ENCODE measurements at regions not wholly inside any gene's neighbourhood (a gene's known extent, or its start where the extent isn't known, plus 50 kb on each side); places are given as distances from the start of the nearest gene placed in this dataset.

DNA sequence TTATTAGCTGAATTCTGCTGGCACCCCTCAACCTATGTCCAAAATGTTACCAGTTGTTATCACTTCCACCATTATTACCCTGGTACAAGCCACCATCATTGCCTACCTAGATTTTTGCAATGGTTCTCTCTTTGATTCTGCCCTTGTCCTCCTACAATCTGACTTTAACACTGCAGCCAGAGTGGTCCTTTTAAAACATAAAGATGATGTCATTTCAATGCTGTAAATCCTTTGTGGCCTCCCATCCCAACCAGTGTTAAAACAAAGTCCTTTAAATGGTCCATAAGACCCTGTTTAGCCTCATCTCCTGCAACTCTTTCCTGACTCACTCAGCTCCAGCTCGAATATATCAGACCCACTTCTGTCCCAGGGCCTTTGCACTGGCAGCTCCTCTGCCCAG is 54.9 kb upstream of the FSTL4 start:
- H3K27ac ChIP-seq (ENCODE audit: low read length) = no peak overlapping the region
- no peaks in the 10 kb centered on the region for H3K9me2 ChIP-seq (replicated peaks; ENCODE audit: low read length)
- no peak overlapping the region for H3K4me2 ChIP-seq (ENCODE audit: low read length)
- H3K9me3 ChIP-seq (ENCODE audit: low read length) = no peaks in the 10 kb centered on the region
- H3F3A ChIP-seq (ENCODE audit: low read length, unreplicated experiment) = no peaks in the 10 kb centered on the region
- H3K27me3 ChIP-seq (ENCODE audit: low read length) = no peaks in the 10 kb centered on the region
- H2AFZ ChIP-seq (ENCODE audit: low read length) = no peak overlapping the region
- H4K20me1 ChIP-seq (ENCODE audit: low read length) = no peaks in the 10 kb centered on the region
- peaks cover 38% of the 10 kb centered on the region for H3K4me1 ChIP-seq (ENCODE audit: insufficient read depth, low read length)
- CTCF ChIA-PET = no interaction called here
- intact Hi-C loops (cut with micrococcal nuclease) = no loop called here
- TF ChIP-seq, protein P1, sequence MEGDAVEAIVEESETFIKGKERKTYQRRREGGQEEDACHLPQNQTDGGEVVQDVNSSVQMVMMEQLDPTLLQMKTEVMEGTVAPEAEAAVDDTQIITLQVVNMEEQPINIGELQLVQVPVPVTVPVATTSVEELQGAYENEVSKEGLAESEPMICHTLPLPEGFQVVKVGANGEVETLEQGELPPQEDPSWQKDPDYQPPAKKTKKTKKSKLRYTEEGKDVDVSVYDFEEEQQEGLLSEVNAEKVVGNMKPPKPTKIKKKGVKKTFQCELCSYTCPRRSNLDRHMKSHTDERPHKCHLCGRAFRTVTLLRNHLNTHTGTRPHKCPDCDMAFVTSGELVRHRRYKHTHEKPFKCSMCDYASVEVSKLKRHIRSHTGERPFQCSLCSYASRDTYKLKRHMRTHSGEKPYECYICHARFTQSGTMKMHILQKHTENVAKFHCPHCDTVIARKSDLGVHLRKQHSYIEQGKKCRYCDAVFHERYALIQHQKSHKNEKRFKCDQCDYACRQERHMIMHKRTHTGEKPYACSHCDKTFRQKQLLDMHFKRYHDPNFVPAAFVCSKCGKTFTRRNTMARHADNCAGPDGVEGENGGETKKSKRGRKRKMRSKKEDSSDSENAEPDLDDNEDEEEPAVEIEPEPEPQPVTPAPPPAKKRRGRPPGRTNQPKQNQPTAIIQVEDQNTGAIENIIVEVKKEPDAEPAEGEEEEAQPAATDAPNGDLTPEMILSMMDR (conservative IDR thresholded peaks at IDR 0.05; ENCODE audit: low read depth, low read length) = no peak
- TF ChIP-seq EZH2phosphoT487 (IDR thresholded peaks at IDR 0.05; ENCODE audit: borderline replicate concordance, low read length) (no peak), EZH2 (IDR thresholded peaks at IDR 0.05; ENCODE audit: low read length, unreplicated experiment) (no peak)
- H3K36me3 ChIP-seq (ENCODE audit: low read depth, low read length) = no peaks in the 10 kb centered on the region
- H3K79me2 ChIP-seq (ENCODE audit: low read length) = no peaks in the 10 kb centered on the region
- H3K9ac ChIP-seq (ENCODE audit: low read length) = no peak overlapping the region
- POLR2A ChIA-PET (ENCODE audit: unreplicated experiment) = no interaction called here
- DNase-seq = no peak
- H3K4me3 ChIP-seq (ENCODE audit: low read length) = no peak overlapping the region
- BruUV-seq (replicated peaks) = no TSS peak
- no peak for ATAC-seq

DNA sequence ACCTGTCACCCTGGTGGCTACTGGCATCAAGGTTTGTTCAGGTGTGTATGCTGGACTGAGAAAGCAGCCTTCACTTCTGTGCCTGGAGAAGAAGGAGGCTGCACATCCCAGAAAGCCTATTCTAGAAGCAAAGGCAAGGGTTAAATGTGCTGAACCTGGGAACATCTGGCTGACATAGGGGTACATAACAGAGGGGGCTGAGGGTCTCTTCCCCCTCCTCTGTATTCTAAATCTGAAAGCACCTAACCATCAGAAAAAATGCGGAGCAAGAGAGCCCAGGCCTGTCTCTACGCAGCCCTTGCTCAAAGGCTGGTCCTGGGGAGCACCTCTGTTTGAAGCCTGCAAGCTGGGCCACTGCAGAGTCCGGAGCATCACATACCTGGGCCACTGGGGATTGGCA is 53.2 kb upstream of the FSTL4 start:
- BruUV-seq (replicated peaks) = no TSS peak
- no peaks in the 10 kb centered on the region for H3K27me3 ChIP-seq (ENCODE audit: low read length)
- TF ChIP-seq EZH2phosphoT487 (IDR thresholded peaks at IDR 0.05; ENCODE audit: borderline replicate concordance, low read length) (no peak), EZH2 (IDR thresholded peaks at IDR 0.05; ENCODE audit: low read length, unreplicated experiment) (no peak)
- TF ChIP-seq, protein P1 (conservative IDR thresholded peaks at IDR 0.05; ENCODE audit: low read depth, low read length) = no peak
- H3K4me2 ChIP-seq (ENCODE audit: low read length) = peak overlapping the region; percentile 42
- no peaks in the 10 kb centered on the region for H3K36me3 ChIP-seq (ENCODE audit: low read depth, low read length)
- peak overlapping the region; percentile 93 for H3K27ac ChIP-seq (ENCODE audit: low read length)
- H2AFZ ChIP-seq (ENCODE audit: low read length) = no peak overlapping the region
- ATAC-seq (no peak), DNase-seq (no peak)
- H3K9me3 ChIP-seq (ENCODE audit: low read length) = no peaks in the 10 kb centered on the region
- no peaks in the 10 kb centered on the region for H3K79me2 ChIP-seq (ENCODE audit: low read length)
- intact Hi-C loops (cut with micrococcal nuclease) = loop anchor here (2.0 kb wide), 1 partner anchor 21 kb away; no protein-coding TSS in a partner anchor
- H3K4me1 ChIP-seq (ENCODE audit: insufficient read depth, low read length) = peaks cover 44% of the 10 kb centered on the region
- no peak overlapping the region for H3K4me3 ChIP-seq (ENCODE audit: low read length)
- POLR2A ChIA-PET (ENCODE audit: unreplicated experiment) = no interaction called here
- CTCF ChIA-PET = no interaction called here
- peak overlapping the region; percentile 54 for H3K9ac ChIP-seq (ENCODE audit: low read length)
- H3K9me2 ChIP-seq (replicated peaks; ENCODE audit: low read length) = no peaks in the 10 kb centered on the region
- H4K20me1 ChIP-seq (ENCODE audit: low read length) = no peaks in the 10 kb centered on the region
- H3F3A ChIP-seq (ENCODE audit: low read length, unreplicated experiment) = no peaks in the 10 kb centered on the region

DNA sequence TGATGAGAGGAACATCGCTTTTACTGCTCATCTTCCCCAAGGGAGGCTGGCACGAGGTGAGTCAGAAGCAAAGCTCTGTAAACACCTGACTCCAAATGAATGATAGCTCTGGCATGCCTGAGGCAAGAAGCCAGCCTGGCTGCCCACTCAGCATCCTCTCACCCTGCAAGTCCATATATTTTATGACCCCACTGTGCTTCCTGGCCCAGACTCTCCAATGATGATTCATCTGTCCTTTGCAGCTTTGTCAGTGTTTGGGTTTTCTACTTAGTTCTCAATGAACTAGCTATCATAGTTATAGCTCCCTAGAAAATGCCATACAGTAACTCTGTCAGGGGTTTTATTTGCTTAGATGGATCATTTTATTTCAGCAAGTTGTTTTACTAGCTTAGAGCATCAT is 52.1 kb upstream of the FSTL4 start:
- H3K9ac ChIP-seq (ENCODE audit: low read length) = no peak overlapping the region
- no peaks in the 10 kb centered on the region for H3K79me2 ChIP-seq (ENCODE audit: low read length)
- peaks cover 44% of the 10 kb centered on the region for H3K4me1 ChIP-seq (ENCODE audit: insufficient read depth, low read length)
- intact Hi-C loops (cut with micrococcal nuclease) = loop anchor here (1.0 to 5.0 kb wide), 3 partner anchors 22 to 88 kb away; no protein-coding TSS in a partner anchor
- H2AFZ ChIP-seq (ENCODE audit: low read length) = no peak overlapping the region
- no peaks in the 10 kb centered on the region for H3K36me3 ChIP-seq (ENCODE audit: low read depth, low read length)
- DNase-seq (peak; percentile 94), ATAC-seq (peak; percentile 93)
- BruUV-seq (replicated peaks) = no TSS peak
- no peak overlapping the region for H3K4me3 ChIP-seq (ENCODE audit: low read length)
- H3K9me3 ChIP-seq (ENCODE audit: low read length) = no peaks in the 10 kb centered on the region
- peak overlapping the region; percentile 42 for H3K4me2 ChIP-seq (ENCODE audit: low read length)
- H3K27me3 ChIP-seq (ENCODE audit: low read length) = no peaks in the 10 kb centered on the region
- H3K9me2 ChIP-seq (replicated peaks; ENCODE audit: low read length) = no peaks in the 10 kb centered on the region
- H4K20me1 ChIP-seq (ENCODE audit: low read length) = no peaks in the 10 kb centered on the region
- H3K27ac ChIP-seq (ENCODE audit: low read length) = peak overlapping the region; percentile 93
- ChIA-PET CTCF (interaction anchor here (0.6 to 0.7 kb wide), 2 partner anchors 322 to 1250 kb away, joined by 3 to 4 read pairs; no protein-coding TSS in a partner anchor), POLR2A (ENCODE audit: unreplicated experiment) (interaction anchor here (0.5 to 0.6 kb wide), 2 partner anchors 27 to 95 kb away, joined by 3 to 4 read pairs; no protein-coding TSS in a partner anchor)
- H3F3A ChIP-seq (ENCODE audit: low read length, unreplicated experiment) = no peaks in the 10 kb centered on the region
- TF ChIP-seq EZH2 (IDR thresholded peaks at IDR 0.05; ENCODE audit: low read length, unreplicated experiment) (no peak), EZH2phosphoT487 (IDR thresholded peaks at IDR 0.05; ENCODE audit: borderline replicate concordance, low read length) (no peak)
- TF ChIP-seq, protein P1 (conservative IDR thresholded peaks at IDR 0.05; ENCODE audit: low read depth, low read length) = no peak

Data from PC-3 (cell line).